22Rv1 (cell line): ENCODE measurements at regions not wholly inside any gene's neighbourhood (a gene's known extent, or its start where the extent isn't known, plus 50 kb on each side); places are given as distances from the start of the nearest gene placed in this dataset.

ENCODE experiments used
- H3K27ac ChIP-seq: fragments of 450-650 bp; 2 replicates; pipeline ENCODE4 v1.5.1; 2017
- CTCF ChIP-seq: fragments of 450-650 bp; IDR thresholded peaks from 2 replicates; pipeline ENCODE4 v1.5.1; 2017; ENCODE audit warnings: mild to moderate bottlenecking
- ZFX ChIP-seq: fragments of 450-650 bp; IDR thresholded peaks from 2 replicates; pipeline ENCODE4 v1.6.1; 2017; ENCODE audit warnings: antibody characterized with exemption, borderline replicate concordance

- H3K27ac ChIP-seq, result no peak overlapping the region
Observed at GRCh38 chr6:37556881-37557644, 57.4 kb upstream of the CCDC167 start.

GRCh38 chr6:37555040-37555781 lies 55.5 kb upstream of the CCDC167 start:
- no peak for TF ChIP-seq ZFX
- no peak for TF ChIP-seq CTCF
- no peak overlapping the region for H3K27ac ChIP-seq

More at GRCh38 chr6:37556881-37557644, 57.4 kb upstream of the CCDC167 start:
- TF ChIP-seq ZFX, result no peak
- no peak for TF ChIP-seq CTCF

- no peak for TF ChIP-seq CTCF
- no peak for TF ChIP-seq ZFX
- no peak overlapping the region for H3K27ac ChIP-seq
Observed at GRCh38 chr6:37554480-37554819, 54.8 kb upstream of the CCDC167 start.

- H3K27ac ChIP-seq, result no peak overlapping the region
- no peak for TF ChIP-seq CTCF
- no peak for TF ChIP-seq ZFX
Observed at GRCh38 chr6:37552267-37552666, 52.6 kb upstream of the CCDC167 start.

- no peak overlapping the region for H3K27ac ChIP-seq
- no peak for TF ChIP-seq ZFX
- TF ChIP-seq CTCF, result no peak
Observed at GRCh38 chr6:37551867-37552266, 52.2 kb upstream of the CCDC167 start.

GRCh38 chr6:37551446-37551845 lies 51.8 kb upstream of the CCDC167 start:
- no peak overlapping the region for H3K27ac ChIP-seq
- TF ChIP-seq CTCF, result no peak

GRCh38 chr6:37551002-37551401 lies 51.3 kb upstream of the CCDC167 start:
- H3K27ac ChIP-seq, result no peak overlapping the region

More at GRCh38 chr6:37551002-37551401, 51.3 kb upstream of the CCDC167 start:
- TF ChIP-seq CTCF (no peak), ZFX (no peak)
